Activated CD4-positive, alpha-beta T cell treated with anti-CD3 and anti-CD28 coated beads, Interleukin-10, Interleukin-2, amounts not matched to agents 100 ng/mL and 50 ng/mL, durations not matched to agents 16 hours and 8 hours (primary cell): ENCODE measurements at regions not wholly inside any gene's neighbourhood (a gene's known extent, or its start where the extent isn't known, plus 50 kb on each side); places are given as distances from the start of the nearest gene placed in this dataset.

Source experiments
- DNase-seq: peaks from one replicate; pipeline ENCODE4 v3.0.0-alpha.2; 2020

DNA sequence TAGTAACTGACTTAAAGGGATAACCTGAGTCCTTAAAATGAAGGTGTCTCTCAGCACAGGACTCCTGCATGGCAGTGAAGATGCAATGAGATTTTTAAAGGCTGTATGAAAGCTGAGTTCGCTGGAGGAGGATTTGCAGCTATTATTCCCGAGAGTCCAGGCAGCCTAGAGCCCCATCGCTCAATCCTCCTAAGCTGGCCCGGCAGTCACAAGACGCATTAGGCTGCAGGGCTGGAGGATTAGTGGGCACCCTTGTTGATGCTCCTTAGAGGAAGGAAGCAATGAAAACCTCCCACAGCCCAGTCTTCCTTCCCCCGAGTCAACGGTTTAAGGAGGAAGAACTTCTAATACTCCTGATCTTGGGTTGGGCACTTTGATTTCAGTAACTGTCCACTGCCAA lies 239.5 kb downstream of the EFNB2 start:
- no peak for DNase-seq

DNA sequence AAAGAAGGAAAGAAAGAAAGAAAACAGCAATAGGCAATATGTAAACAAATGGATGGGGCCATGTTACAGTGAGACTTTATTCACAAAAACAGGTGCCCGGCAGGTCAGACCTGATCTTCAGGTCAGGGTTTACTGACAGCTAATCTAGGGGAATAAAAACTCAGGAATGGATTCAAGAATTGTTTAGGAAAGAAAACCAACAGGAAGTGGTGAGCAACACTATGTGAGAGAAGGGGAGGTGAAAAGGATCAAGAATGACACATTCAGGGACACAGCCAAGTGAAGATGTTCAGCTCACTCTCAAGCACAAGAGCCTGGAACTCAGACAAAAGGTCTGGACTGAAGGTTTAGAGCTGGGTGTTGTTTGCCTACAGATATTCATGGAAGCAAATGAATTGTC lies 244.5 kb downstream of the EFNB2 start:
- DNase-seq: no peak

DNA sequence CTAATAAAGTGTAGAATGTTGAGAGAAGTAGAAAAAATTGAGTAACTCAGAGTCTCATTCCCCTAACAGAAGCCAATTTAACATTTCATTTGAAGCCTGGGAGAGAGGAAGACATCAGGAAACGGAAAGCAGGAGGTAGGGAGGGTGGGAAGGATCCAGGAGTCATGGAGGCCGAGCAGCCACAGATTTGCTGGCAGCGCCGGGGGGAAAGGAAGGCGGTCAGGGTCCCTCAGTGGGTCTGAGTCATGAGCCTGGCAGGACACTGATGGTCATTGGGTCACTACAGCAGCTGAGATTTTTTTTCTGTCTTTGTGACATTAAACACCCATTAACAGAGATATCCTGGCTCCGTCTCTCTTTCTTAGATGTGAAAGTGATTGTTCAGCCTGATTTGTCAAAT lies 248.1 kb downstream of the EFNB2 start:
- DNase-seq: no peak

DNA sequence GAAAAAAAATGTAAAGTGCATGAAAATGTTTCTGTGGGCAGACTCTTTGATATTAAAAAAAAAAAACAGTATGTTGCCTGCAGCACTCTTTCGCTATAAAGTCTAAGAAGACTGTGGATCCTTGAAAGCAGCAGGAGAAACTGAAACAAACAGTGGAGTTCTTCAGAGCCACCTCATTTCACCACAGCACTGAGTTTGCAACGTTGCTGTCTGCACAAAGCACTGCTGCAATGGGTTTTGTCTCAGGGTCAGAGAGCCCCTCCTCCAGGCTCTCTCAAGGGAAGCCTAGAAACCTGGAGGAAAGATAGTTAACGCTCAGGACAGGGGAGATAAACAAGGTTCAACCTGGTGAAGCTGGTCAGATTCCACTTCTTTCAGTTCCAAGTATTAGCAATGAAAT lies 248.7 kb downstream of the EFNB2 start:
- no peak for DNase-seq

DNA sequence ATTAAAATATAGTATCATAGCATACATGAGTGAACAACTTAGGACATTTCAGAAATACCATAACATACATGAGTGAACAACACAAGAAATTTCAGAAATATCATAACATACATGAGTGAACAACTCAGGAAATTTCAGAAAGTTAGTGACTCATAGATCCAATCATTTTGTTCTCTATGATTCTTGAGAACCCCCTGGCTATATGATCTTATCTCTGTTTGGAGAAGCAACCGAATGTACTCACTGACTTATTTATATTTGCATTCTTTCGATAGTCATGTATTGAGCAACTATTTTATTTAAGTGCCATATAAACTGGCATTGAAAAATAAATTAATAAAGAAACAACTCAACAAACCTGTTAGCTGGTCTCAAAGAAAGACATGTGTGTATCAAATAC lies 251.1 kb downstream of the EFNB2 start:
- DNase-seq: no peak

DNA sequence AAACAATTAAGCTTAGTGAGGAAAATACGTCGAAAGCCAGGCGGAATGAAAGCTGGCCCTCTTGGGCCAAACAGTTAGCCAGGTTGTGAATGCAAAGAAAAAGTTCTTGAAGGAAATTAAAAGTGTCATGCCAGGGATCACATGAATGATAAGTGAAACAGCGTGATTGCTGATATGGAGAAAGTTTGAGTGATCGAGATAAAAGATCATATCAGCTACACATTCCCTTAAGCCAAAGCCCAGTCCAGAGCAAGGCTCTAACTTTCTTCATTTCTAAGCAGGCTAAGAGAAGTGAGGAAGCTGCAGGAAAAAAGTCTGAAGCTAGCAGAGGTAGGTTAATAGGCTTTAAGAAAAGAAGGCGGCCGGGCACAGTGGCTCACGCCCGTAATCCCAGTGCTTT lies 254.0 kb downstream of the EFNB2 start:
- DNase-seq: no peak

DNA sequence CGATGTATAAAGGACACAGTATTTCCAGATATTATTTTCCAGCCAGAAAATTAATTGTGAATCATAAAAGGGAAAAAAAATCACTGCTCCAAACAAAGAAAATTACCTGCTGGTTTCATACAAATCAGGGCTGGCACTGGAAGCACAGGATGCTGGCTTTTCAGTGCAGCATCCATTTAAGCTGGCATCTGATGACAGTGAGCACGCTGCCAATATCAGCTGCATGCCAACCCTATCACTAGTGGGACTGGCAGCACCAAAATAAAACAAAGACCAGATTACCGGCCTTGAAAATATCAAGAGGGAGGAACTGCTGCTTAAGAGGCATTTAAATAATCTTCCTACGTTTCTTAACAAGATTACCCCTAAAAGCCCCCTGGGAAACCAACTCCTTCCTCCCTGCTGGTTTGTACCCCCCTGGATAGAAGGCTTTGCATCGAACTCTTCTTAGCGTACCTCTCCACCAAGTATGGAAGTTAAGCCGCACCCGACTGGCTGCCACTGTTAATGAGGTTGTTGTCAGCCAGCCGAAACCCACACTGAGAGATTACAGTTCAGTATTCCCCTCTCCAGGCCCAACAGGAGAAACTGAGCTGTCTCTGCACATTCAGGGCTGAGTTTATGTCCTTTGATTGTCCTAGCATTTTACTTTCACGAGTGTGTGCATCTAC lies 257.8 kb downstream of the EFNB2 start:
- DNase-seq: no peak

DNA sequence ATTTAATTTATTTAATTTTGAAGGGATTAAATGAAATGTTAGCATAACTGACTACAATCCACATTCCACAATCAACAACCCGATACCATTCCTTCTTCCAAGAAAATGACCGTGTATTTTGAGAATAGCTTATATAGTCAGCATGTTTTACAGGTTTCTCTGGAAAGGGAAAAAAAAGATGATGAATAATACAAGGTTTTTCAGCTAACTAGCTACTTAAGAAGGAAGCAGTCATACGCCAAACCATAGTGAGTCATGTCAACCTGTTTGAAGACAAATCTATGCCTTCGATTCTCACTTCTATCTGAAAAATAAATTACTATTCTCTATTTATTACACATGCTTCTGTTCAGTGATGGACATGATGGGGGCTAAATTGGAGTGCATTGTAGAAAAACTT lies 258.6 kb downstream of the EFNB2 start:
- no peak for DNase-seq

DNA sequence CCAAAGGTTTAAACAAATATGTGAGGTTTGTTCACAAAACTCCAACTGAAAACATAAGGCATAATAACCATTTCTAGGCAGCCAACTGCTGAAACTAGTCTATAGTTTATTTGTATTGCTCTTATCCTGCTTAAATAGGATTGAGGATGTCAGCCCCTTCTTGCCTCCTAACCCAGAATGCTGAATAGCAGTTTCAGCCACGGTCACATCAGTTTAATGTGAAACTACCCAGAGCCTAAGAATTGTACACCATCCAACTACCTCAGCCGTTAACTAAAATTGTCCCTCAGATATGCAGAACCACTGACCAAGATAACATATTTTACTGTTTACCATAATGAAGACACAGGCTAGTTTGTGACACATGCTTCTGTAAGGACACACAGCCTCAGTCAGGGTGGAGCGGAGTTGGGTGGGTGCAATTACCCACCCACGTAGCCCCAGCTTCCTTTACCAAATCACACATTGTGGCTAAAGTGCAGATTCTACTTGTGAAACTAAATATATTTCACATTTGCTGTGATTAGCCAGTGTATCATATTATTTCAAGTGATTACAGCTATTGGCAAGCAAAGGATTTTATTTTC lies 259.9 kb downstream of the EFNB2 start:
- DNase-seq: no peak

DNA sequence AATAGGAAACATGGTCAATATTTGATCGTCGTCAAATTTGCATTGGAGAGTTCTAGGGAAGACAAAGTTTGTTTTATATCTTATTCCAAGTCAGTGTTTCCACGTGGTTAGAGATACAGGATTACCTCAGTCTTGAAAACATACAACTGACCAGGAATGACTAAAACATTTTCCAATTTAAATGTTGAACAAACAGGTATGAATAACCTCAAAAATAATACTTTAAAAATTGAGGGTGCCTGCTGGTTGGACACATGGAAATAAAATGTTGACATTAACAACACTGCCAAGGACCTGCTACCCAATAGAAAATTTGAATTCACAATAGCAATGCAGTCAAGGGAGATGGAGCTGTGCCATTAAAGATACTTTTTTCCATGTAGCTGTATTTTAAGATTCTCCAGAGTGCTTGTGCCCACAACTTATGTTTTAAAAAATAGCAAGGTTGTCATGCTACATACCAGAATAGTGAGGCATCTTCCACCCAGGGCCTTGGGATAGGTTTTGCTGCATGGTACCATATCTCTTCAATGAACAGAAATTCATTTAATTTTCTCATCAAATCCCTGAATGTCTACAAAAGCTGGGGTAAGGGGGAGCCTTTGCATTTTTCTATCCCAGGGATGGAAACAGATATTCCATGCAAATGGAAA lies 260.8 kb downstream of the EFNB2 start:
- no peak for DNase-seq

DNA sequence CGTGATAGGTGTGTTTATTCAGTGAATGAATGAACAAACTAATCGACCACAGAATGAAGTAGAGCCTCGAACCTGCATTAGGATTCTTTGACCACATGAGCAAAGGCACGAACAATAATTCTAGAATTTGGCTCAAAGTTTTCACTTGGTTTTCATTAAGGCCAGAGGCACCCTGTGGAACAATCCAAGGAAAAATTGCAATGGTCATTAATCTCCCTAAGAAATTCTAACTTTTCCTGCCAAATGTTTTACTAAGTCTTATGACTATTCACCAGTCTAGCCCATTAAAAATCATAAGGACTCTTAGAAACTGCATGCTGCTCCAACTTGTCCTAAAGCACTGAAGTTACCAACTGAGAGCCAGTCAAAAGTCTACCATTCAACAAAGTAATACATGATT lies 271.7 kb downstream of the EFNB2 start:
- no peak for DNase-seq

DNA sequence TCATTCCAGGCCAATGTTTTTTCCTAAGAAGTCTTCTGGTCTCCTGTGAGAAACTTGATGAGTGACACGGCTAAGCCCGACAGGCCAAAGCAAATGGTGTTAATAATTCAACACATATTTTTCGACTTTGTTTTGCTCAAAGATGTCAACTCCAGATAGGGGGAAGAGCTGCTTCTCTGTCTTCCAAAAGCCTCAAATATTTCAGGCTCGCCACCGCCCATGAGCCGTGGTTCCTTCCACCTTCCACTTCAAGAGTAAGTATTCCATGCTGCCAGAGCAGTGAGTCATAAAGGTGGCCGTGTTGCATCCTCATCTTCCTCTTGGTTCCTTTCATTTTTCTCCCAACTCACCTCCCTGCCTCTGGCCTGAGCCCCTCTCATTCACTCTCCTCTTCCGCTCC lies 272.6 kb downstream of the EFNB2 start:
- no peak for DNase-seq

DNA sequence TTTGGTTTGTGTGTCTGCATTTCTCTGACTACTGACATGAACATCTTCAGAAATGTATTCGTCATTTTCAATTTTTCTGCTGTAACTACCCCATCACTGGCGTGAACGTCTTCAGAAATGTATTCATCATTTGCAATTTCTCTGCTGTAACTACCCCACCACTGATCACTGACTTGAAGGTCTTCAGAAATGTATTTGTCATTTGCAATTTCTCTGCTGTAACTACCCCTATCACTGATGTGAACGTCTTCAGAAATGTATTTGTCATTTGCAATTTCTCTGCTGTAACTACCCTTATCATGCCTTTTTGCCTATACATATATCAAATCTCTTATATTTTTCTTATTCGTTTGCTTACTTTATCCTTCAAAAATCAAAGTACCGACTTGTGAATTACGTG lies 274.0 kb downstream of the EFNB2 start:
- no peak for DNase-seq

DNA sequence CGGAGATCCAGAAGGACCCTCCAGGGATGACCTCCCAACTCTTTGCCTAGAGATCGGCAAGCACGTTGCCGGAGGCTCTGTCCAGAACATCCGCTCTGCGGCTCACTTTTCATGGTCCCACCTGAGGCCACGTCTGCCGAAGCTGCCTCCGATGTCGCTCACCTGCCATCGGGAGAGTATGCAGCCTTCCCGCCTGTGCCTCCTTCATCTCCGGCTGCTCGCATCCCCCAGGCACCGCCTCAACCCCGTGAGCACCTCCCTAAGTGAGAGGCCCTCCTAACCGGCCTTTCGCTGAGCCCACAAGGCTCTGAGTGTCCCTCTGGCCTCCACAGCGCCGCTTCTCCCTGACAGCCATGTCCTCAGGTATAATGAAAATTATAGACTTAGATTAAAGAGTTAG lies 275.1 kb downstream of the EFNB2 start:
- no peak for DNase-seq

DNA sequence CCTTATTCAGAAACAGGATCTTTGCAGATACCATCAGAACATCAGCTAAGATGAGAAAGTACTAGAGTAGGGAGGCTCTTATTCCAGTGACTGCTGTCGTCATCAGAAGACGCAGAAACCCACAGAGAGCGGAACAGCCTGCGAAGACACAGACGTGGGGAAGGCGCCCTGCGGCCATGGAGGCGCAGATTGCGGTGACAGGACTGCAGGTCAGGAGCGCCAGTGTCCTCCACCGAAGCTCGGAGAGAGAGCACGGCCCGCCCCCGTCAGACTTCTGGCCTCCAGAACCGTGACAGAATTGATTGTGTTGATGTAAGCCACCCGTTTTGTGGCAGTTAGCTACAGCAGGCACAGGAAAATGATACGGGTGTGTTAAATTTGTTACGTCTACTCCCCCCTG lies 275.5 kb downstream of the EFNB2 start:
- no peak for DNase-seq

DNA sequence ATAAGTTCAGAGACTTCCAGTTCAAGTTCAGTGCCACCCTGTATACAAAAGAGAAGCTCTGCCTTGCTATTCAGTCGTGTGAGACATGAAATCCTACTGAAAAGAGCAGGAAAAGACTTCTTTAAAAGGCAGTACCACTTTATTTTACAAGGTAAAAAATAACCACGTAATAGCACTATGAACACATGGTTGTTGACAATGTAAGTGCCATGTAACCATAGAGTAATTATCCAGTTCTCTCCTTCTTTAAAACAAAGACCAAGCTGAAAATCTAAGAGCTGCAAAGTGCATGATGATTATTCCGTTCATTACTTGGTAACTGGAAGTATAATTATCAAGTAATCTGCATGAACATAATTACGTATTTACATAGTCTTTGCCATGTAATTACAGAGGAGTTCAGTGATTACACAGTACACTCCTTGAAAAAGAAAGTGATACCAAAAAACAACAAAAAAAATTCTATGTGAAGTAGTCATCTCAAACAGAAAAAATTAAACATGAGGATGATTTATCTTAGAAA lies 288.7 kb downstream of the EFNB2 start:
- no peak for DNase-seq

DNA sequence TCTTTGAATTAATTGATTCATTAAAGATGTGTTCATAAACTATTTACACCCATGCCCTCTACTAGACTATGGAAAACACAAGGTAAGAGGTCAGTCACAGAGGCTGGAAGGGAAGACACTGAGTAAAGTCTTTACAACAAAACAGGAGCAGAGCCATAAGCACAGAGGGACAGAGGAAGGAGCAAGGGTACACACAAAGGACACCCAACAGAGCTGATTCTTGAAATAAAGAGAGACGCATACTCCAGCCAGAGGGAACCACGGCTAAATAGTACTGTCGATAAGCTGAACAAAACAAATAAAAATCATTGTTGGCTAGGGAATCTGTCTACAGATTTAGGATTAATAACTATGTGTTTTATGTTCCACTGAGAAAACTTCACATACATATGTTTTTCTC lies 289.2 kb downstream of the EFNB2 start:
- DNase-seq: no peak

DNA sequence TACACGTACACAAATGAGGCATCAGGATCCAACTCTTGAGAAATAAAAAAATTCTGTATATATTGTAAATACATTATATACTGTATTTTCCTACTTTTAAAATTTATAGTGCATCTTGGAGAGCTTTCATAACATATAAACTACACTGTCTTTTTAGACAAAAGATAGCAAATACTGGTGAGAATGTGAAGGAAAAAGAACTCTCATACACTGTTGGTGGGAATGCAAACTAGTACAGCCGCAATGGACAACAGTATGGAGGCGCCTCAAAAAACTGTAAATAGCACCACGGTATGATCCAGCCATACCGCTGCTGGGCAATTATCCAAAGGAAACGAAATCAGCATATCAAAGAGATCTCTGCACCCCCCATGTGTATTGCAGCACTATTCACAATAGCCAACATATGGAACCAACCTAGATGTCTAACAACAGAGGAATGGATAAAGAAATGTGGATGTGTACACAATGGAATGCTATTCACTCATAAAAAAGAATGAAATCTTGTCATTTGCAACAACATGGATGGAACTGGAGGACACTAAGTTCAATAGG lies 292.4 kb downstream of the EFNB2 start:
- DNase-seq: no peak

DNA sequence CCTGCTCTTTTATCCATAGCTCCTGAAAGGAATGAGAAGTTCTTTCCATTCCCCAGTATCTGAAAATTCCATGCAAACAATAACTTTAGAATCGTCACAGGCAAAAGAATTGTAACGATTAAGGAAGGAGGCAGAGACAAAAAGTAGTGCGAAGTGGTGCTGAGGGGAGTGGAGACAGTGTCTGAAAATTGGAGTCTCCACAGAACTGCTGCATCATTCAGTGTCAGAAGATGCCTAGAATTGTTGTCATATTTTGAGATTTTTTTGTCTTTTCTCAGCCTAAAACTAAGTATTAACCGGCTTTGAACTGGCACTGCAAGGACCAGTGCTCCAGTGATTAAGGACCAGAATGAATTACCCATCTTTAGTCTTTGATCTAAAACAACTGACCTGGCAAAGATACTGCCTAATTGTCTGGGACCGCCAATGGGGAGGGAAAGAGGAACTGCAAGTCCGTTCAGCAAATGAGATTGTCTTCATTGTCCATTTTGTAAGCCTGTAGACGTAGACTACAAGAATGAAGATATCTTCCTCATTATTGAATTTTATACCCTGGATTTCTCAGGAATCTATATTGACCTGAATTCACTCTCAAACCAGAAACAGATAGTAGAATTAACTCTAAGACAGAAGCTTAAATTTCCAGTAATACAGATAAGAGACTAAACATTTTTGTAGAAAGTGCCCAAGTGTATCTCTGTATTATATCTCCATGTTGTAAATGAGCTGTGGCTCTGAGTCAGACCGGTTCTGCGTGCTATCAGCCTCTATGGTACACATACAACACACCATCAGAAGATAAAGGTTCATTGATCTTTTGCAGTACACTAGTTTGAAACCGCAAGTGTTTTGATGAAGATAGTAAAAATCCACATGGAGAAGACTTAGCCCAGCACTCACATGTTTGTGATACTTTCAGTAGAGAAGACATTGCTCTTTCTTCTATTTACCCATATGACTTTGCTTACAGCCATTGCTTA lies 293.2 kb downstream of the EFNB2 start:
- DNase-seq: no peak

DNA sequence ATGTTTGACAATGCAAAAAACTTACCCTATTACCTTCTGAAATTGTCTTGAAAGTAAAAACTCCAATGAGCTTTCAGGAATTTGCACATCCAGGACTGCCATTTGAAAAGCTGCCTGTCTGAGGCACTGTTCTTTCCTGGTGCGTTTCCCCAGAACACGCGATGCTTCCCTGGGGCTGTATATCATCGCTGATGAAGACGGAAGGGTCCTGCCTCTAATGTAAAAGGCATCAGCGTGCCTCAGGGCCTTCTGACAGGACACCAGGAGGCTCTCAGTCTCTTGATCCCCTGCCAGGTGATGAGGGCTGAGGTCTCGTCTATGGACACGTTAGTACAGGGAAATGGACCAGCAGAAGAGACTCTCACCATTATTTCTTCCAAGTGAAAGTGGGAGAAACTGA lies 296.8 kb downstream of the EFNB2 start:
- DNase-seq: no peak

DNA sequence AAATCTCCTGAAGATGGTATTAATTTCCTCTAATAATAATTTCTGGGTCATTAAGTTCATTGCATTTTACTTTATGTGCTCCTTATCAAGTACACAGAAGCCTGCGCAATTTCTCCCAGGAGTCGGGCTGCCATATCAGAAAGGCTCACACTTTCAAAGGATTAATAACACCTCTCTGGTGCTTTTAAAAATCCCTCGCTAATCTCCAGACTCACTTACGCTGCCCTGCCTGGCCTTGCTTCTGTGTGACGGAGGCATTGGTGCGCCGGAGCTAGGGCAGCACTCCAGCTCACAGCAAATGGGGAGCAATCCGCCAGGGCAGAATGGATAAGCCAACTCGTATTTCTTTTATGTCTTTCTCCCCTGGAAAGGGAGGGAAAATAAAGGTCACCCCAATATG lies 300.8 kb downstream of the EFNB2 start:
- DNase-seq: no peak

DNA sequence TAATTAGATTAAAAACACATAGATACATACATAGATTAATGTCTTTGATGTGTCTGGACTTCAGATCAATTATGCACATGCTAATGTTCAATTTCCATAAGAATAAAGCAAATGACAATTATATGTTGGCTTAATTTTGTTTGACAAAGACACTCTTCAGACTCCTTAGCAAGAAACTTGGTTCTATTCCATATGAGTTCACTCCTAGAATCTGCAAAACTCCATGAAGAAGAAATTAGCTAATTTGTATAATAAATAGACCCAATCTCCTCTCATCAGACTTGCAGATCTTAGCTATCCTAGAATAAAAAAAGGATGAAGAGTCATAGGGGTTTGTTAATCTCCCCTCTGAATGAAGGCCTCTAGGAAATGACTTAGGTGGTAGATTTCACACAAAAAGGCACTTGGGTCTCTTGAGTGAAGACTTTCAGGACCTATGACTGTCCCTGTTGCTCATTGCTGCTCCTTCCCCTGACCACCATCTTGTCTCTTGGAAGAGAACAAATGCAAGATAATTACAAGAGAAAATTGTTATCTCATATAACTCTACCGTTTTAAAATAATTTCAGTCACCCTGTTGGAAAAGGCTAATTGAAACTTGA lies 302.2 kb downstream of the EFNB2 start:
- no peak for DNase-seq

DNA sequence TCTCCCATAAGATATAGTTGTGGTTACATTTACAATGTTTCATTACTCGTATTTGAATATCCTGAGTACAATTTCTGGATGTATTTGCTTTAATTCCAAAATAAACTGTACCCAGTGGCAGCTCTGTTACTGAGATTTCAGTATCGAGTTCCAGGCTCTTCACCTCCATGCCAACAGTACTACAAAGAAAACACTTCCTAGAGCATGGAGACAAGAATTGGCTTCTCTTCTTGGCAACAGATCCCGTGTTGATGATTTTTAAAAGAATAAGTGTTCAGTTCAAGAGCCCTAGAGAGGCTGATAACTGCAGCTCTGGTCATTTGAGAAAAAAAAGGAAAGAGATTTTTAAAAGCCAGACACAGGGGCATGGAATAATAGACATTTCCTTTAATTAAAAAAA lies 302.8 kb downstream of the EFNB2 start:
- no peak for DNase-seq
